HG02870 (cell line): ENCODE measurements at regions not wholly inside any gene's neighbourhood (a gene's known extent, or its start where the extent isn't known, plus 50 kb on each side); places are given as distances from the start of the nearest gene placed in this dataset.
"Not testable (repeated sequence)": the region's sequence is repeated elsewhere in the genome, so short reads cannot be mapped to it uniquely, and the experiment has no call there.

ENCODE experiments used
- ATAC-seq: cut with Tn5 transposase; IDR thresholded peaks from one replicate; pipeline ENCODE4 v1.9.1; 2021; ENCODE audit warnings: mild to moderate bottlenecking, moderate library complexity; ENCODE audit not compliant: unreplicated experiment

- no peak for ATAC-seq
Measured at GRCh38 chr4:186954956-186955355, 231.3 kb upstream of the FAT1 start.

GRCh38 chr4:186957952-186958555 lies 234.4 kb upstream of the FAT1 start:
- ATAC-seq: no peak

GRCh38 chr4:186958726-186959350 lies 235.2 kb upstream of the FAT1 start:
- ATAC-seq: no peak

- ATAC-seq: no peak
Measured at GRCh38 chr4:186979961-186980745, 256.5 kb upstream of the FAT1 start.

- no peak for ATAC-seq
Measured at GRCh38 chr4:186981161-186981560, 257.5 kb upstream of the FAT1 start.

GRCh38 chr4:186982160-186982559 lies 258.5 kb upstream of the FAT1 start:
- no peak for ATAC-seq

- ATAC-seq: no peak
Measured at GRCh38 chr4:186984105-186984644, 260.5 kb upstream of the FAT1 start.

GRCh38 chr4:186999686-187000085 lies 276.0 kb upstream of the FAT1 start:
- ATAC-seq: no peak

GRCh38 chr4:187000281-187000680 lies 276.6 kb upstream of the FAT1 start:
- no peak for ATAC-seq

GRCh38 chr4:187002133-187002532 lies 278.5 kb upstream of the FAT1 start:
- not testable (repeated sequence) for ATAC-seq

- ATAC-seq: no peak
Measured at GRCh38 chr4:187004628-187005027, 281.0 kb upstream of the FAT1 start.

- no peak for ATAC-seq
Measured at GRCh38 chr4:187006189-187006618, 282.5 kb upstream of the FAT1 start.

- no peak for ATAC-seq
Measured at GRCh38 chr4:187010052-187010451, 286.4 kb upstream of the FAT1 start.

- ATAC-seq: no peak
Measured at GRCh38 chr4:187016101-187016500, 292.4 kb upstream of the FAT1 start.

GRCh38 chr4:187017147-187017546 lies 293.5 kb upstream of the FAT1 start:
- no peak for ATAC-seq

GRCh38 chr4:187019896-187020295 lies 296.2 kb upstream of the FAT1 start:
- ATAC-seq: no peak

GRCh38 chr4:187020676-187021075 lies 297.0 kb upstream of the FAT1 start:
- ATAC-seq: no peak

- ATAC-seq: no peak
Measured at GRCh38 chr4:187021436-187022205, 298.0 kb upstream of the FAT1 start.

- ATAC-seq: no peak
Measured at GRCh38 chr4:187027272-187027671, 303.6 kb upstream of the FAT1 start.

- ATAC-seq: no peak
Measured at GRCh38 chr4:187042251-187042650, 318.6 kb upstream of the FAT1 start.

GRCh38 chr4:187046471-187046870 lies 322.8 kb upstream of the FAT1 start:
- ATAC-seq: no peak
